SK-N-SH (cell line): ENCODE measurements at regions not wholly inside any gene's neighbourhood (a gene's known extent, or its start where the extent isn't known, plus 50 kb on each side); places are given as distances from the start of the nearest gene placed in this dataset.

Experiments
- CTCF ChIA-PET: fragments of 300-600, 350-600 bp; formaldehyde crosslinking; extraction: SDS; loops from one replicate; lab custom pipeline; 2021; lab: Yijun Ruan, JAX
- POLR2A ChIA-PET: fragments of 350-600 bp; sonication (Branson Sonifier 250); formaldehyde crosslinking; extraction: SDS; loops from one replicate; lab custom pipeline; 2020; ENCODE audit warnings: antibody characterized with exemption, inconsistent platforms; lab: Yijun Ruan, JAX
- DNase-seq: peaks from one replicate; pipeline ENCODE4 v3.0.0; 2012
- H2AFZ ChIP-seq: fragments of 200-600 bp; sonication (generic); 2 replicates; pipeline ENCODE4 v1.8.1; 2016; ENCODE audit warnings: antibody characterized with exemption, mild to moderate bottlenecking, low read depth
- H3F3A ChIP-seq: fragments of 200-600 bp; sonication (generic); replicated peaks from 2 replicates; pipeline ENCODE3; 2016; ENCODE audit warnings: antibody characterized with exemption, mild to moderate bottlenecking; ENCODE audit not compliant: insufficient read depth
- H3K27ac ChIP-seq, 2 experiments: fragments of 200-500 bp in 1 of 2; fragments of 200-600 bp in 1 of 2; sonication (Bioruptor generic) in 1 of 2; sonication (generic), shearing (Covaris generic) in 1 of 2; 2 replicates each; pipeline versions ENCODE4 v1.5.1 to v1.6.1; 2014 to 2016; ENCODE audit warnings: low read depth in 2 of 2, inconsistent platforms in 1 of 2, low read length in 1 of 2, mild to moderate bottlenecking in 1 of 2, mixed read lengths in 1 of 2
- H3K27me3 ChIP-seq: fragments of 200-600 bp; sonication (generic), shearing (Covaris generic); 2 replicates; pipeline ENCODE4 v1.6.1; 2016; ENCODE audit warnings: mixed run types; ENCODE audit not compliant: insufficient read depth
- H3K36me3 ChIP-seq, 2 experiments: fragments of 200-500 bp in 1 of 2; fragments of 200-600 bp in 1 of 2; sonication (Bioruptor generic) in 1 of 2; sonication (generic) in 1 of 2; replicated peaks in 1 of 2; 2 replicates each; pipeline versions ENCODE3 to v1.5.1; 2014 to 2016; ENCODE audit warnings: low read length in 1 of 2, mild to moderate bottlenecking in 1 of 2; ENCODE audit not compliant: insufficient read depth in 2 of 2, control insufficient read depth in 1 of 2
- H3K4me1 ChIP-seq, 2 experiments: fragments of 200-500 bp in 1 of 2; fragments of 200-600 bp in 1 of 2; sonication (Bioruptor generic) in 1 of 2; sonication (generic), shearing (Covaris generic) in 1 of 2; 2 replicates each; pipeline versions ENCODE4 v1.5.1 to v1.6.1; 2014 to 2016; ENCODE audit warnings: low read depth in 1 of 2, low read length in 1 of 2, mixed run types in 1 of 2; ENCODE audit not compliant: insufficient read depth in 2 of 2, control insufficient read depth in 1 of 2
- H3K4me2 ChIP-seq: fragments of 200-600 bp; sonication (generic), shearing (Covaris generic); 2 replicates; pipeline ENCODE4 v1.6.1; 2017; ENCODE audit warnings: mixed run types
- H3K4me3 ChIP-seq, 2 experiments: fragments of 200-500 bp in 1 of 2; fragments of 200-600 bp in 1 of 2; sonication (Bioruptor generic) in 1 of 2; sonication (generic), shearing (Covaris generic) in 1 of 2; 2 replicates each; pipeline versions ENCODE4 v1.5.1 to v1.8.1; 2014 to 2016; ENCODE audit warnings: low read depth in 2 of 2, inconsistent platforms in 1 of 2, low read length in 1 of 2, mild to moderate bottlenecking in 1 of 2, mixed read lengths in 1 of 2, moderate library complexity in 1 of 2
- H3K79me2 ChIP-seq: fragments of 200-600 bp; sonication (generic); 2 replicates; pipeline ENCODE4 v1.8.1; 2017; ENCODE audit warnings: mild to moderate bottlenecking; ENCODE audit not compliant: insufficient read depth
- H3K9ac ChIP-seq: fragments of 200-600 bp; sonication (generic); 2 replicates; pipeline ENCODE4 v1.6.1; 2017; ENCODE audit warnings: mixed run types
- H3K9me2 ChIP-seq: fragments of 200-600 bp; sonication (generic); 2 replicates; pipeline ENCODE4 v1.6.1; 2017; ENCODE audit warnings: mixed run types
- H3K9me3 ChIP-seq: fragments of 200-600 bp; sonication (generic); 2 replicates; pipeline ENCODE4 v1.6.1; 2017; ENCODE audit warnings: mixed run types, mild to moderate bottlenecking, moderate library complexity
- H4K20me1 ChIP-seq: fragments of 200-600 bp; sonication (generic); 2 replicates; pipeline ENCODE4 v1.6.1; 2017; ENCODE audit warnings: mild to moderate bottlenecking, mixed run types; ENCODE audit not compliant: insufficient read depth
- CHD2 ChIP-seq: fragments of 150-350 bp; IDR thresholded peaks from 2 replicates; pipeline ENCODE4 v1.6.1; 2018; ENCODE audit warnings: low read length; ENCODE audit not compliant: partially characterized antibody
- ELF1 ChIP-seq: IDR thresholded peaks from 2 replicates; pipeline ENCODE4 v1.4.0; 2012
- EP300 ChIP-seq, 2 experiments: IDR thresholded peaks; 2 replicates each; pipeline versions ENCODE4 v1.4.0 to v1.6.1; 2012; ENCODE audit warnings: borderline replicate concordance in 1 of 2, low read depth in 1 of 2, low read length in 1 of 2
- EZH2phosphoT487 ChIP-seq: fragments of 200-600 bp; sonication (generic); IDR thresholded peaks from 2 replicates; pipeline ENCODE4 v1.6.1; 2017; ENCODE audit warnings: low read depth, mixed run types, mild to moderate bottlenecking, antibody characterized with exemption, moderate library complexity, borderline replicate concordance
- FOSL2 ChIP-seq: IDR thresholded peaks from 2 replicates; pipeline ENCODE4 v1.4.0; 2012; ENCODE audit warnings: low read depth, mild to moderate bottlenecking, moderate library complexity, borderline replicate concordance
- FOXJ3 ChIP-seq: sonication (generic); formaldehyde crosslinking; IDR thresholded peaks from 2 replicates; pipeline ENCODE4 v1.5.1; 2020; ENCODE audit warnings: mild to moderate bottlenecking, missing genetic modification reagents
- GABPA ChIP-seq: IDR thresholded peaks from 2 replicates; pipeline ENCODE4 v1.4.0; 2012; ENCODE audit warnings: low read depth, mild to moderate bottlenecking
- JUND ChIP-seq: IDR thresholded peaks from 2 replicates; pipeline ENCODE4 v1.4.0; 2012
- MAX ChIP-seq: IDR thresholded peaks from 2 replicates; pipeline ENCODE4 v1.4.0; 2012; ENCODE audit warnings: low read depth
- MEF2A ChIP-seq: IDR thresholded peaks from 2 replicates; pipeline ENCODE4 v1.4.0; 2012; ENCODE audit warnings: low read depth, borderline replicate concordance
- MXI1 ChIP-seq: IDR thresholded peaks from 2 replicates; pipeline ENCODE4 v1.6.1; 2012; ENCODE audit warnings: mild to moderate bottlenecking, low read depth, low read length, improper control_type of control experiment
- NRF1 ChIP-seq: IDR thresholded peaks from 2 replicates; pipeline ENCODE4 v1.6.1; 2012; ENCODE audit warnings: low read depth, mild to moderate bottlenecking, low read length
- POLR2AphosphoS5 ChIP-seq: IDR thresholded peaks from 2 replicates; pipeline ENCODE4 v1.6.1; 2012; ENCODE audit warnings: low read depth, low read length
- RAD21 ChIP-seq: IDR thresholded peaks from 2 replicates; pipeline ENCODE4 v1.6.1; 2012; ENCODE audit warnings: mild to moderate bottlenecking, low read length
- RCOR1 ChIP-seq: fragments of 150-350 bp; IDR thresholded peaks from 2 replicates; pipeline ENCODE4 v1.6.1; 2017; ENCODE audit warnings: antibody characterized with exemption, low read length
- RFX5 ChIP-seq: IDR thresholded peaks from 2 replicates; pipeline ENCODE4 v1.6.1; 2012; ENCODE audit warnings: mild to moderate bottlenecking, improper control_type of control experiment, low read length
- SMC3 ChIP-seq: IDR thresholded peaks from 2 replicates; pipeline ENCODE4 v1.6.1; 2012; ENCODE audit warnings: low read depth, low read length, improper control_type of control experiment
- TAF1 ChIP-seq: IDR thresholded peaks from 2 replicates; pipeline ENCODE4 v1.6.1; 2012; ENCODE audit warnings: low read depth, mild to moderate bottlenecking, low read length, moderate library complexity, borderline replicate concordance
- TCF12 ChIP-seq: IDR thresholded peaks from 2 replicates; pipeline ENCODE4 v1.4.0; 2012
- TEAD4 ChIP-seq: IDR thresholded peaks from 2 replicates; pipeline ENCODE4 v1.4.0; 2012; ENCODE audit warnings: mild to moderate bottlenecking, borderline replicate concordance; ENCODE audit not compliant: insufficient read depth
- YY1 ChIP-seq: IDR thresholded peaks from 2 replicates; pipeline ENCODE4 v1.4.0; 2012; ENCODE audit warnings: low read depth, mild to moderate bottlenecking
- WGBS: methylation state at CpG from one replicate; pipeline ENCODE4 v1.1.6; 2017; ENCODE audit warnings: low lambda C conversion rate; 5-methylcytosine and 5-hydroxymethylcytosine counted together
- TF ChIP-seq, protein P1 (sequence below): IDR thresholded peaks from 2 replicates; pipeline ENCODE4 v1.4.0; 2012; ENCODE audit warnings: low read depth, borderline replicate concordance
- TF ChIP-seq, protein P2 (sequence below): fragments of 200-600 bp; sonication (generic); IDR thresholded peaks from 2 replicates; pipeline ENCODE4 v1.6.1; 2017; ENCODE audit warnings: antibody characterized with exemption, mild to moderate bottlenecking, moderate library complexity
- TF ChIP-seq, protein P3 (sequence below): IDR thresholded peaks from 2 replicates; pipeline ENCODE4; 2012

DNA sequence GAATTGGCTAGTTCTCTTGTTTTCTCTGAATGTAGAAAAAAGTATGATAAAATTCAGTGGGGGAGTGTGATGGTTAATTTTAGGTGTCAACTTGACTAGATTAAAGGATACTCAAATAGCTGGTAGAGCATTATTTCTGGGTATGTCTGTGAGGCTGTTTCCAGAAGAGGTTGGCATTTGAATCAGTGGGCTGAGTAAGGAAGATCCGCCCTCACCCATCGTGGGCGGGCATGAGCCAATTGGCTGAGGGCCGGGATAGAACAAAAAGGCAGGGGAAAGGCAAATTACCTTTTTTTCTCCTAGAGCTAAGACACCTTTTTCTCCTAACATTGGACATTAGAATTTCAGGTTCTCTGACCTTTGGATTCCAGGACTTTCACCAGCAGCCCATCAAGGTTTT lies 667.6 kb upstream of the SLC8A1 start:
- WGBS: 63% methylated on average over 4 of the region's 4 CpGs
- no peak for DNase-seq
- no peak overlapping the region for H3K4me2 ChIP-seq
- H2AFZ ChIP-seq: no peak overlapping the region
- H3K27me3 ChIP-seq: no peaks in the 10 kb centered on the region
- H3K9ac ChIP-seq: no peak overlapping the region
- H3K4me3 ChIP-seq: no peak overlapping the region
- ChIA-PET POLR2A (no interaction called here), CTCF (interaction anchor here (1.4 kb wide), 1 partner anchor 579 kb away, joined by 5 read pairs; no protein-coding TSS in a partner anchor)
- no peaks in the 10 kb centered on the region for H4K20me1 ChIP-seq
- H3K27ac ChIP-seq: no peak overlapping the region
- H3K4me1 ChIP-seq: no peaks in the 10 kb centered on the region
- no peaks in the 10 kb centered on the region for H3K9me2 ChIP-seq
- no peaks in the 10 kb centered on the region for H3F3A ChIP-seq
- H3K79me2 ChIP-seq: no peaks in the 10 kb centered on the region
- no peaks in the 10 kb centered on the region for H3K36me3 ChIP-seq
- TF ChIP-seq YY1 (no peak), POLR2AphosphoS5 (no peak), GABPA (no peak), ELF1 (no peak), FOXJ3 (CRISPR knock-in tag) (no peak), MXI1 (no peak), MEF2A (no peak), TCF12 (no peak), RCOR1 (no peak), JUND (no peak), EZH2phosphoT487 (no peak), TEAD4 (no peak)
- TF ChIP-seq, protein P1, sequence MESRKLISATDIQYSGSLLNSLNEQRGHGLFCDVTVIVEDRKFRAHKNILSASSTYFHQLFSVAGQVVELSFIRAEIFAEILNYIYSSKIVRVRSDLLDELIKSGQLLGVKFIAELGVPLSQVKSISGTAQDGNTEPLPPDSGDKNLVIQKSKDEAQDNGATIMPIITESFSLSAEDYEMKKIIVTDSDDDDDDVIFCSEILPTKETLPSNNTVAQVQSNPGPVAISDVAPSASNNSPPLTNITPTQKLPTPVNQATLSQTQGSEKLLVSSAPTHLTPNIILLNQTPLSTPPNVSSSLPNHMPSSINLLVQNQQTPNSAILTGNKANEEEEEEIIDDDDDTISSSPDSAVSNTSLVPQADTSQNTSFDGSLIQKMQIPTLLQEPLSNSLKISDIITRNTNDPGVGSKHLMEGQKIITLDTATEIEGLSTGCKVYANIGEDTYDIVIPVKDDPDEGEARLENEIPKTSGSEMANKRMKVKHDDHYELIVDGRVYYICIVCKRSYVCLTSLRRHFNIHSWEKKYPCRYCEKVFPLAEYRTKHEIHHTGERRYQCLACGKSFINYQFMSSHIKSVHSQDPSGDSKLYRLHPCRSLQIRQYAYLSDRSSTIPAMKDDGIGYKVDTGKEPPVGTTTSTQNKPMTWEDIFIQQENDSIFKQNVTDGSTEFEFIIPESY: no peak
- H3K9me3 ChIP-seq: no peaks in the 10 kb centered on the region

DNA sequence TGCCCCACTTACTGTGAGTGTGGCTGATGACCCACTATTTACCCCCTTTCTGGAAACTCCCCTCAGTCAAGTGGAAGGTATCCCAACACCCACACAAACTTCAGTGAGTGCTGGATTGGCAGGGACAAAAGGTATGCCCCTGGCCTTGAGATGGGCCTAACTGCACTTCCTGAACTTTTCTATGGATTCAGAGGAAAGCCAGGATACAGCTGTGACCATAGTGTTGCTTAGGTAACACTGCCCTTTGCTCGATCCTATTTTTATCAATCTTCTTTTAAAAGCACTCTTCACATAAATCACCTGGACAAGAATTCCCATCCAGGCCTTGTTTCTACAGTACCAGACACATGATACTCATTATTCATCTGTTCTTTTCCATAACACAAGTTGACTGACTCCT lies 671.5 kb upstream of the SLC8A1 start:
- Histone ChIP-seq H4K20me1 (no peaks in the 10 kb centered on the region), H3F3A (no peaks in the 10 kb centered on the region), H3K27me3 (no peaks in the 10 kb centered on the region), H3K79me2 (no peaks in the 10 kb centered on the region), H3K9ac (no peak overlapping the region), H2AFZ (no peak overlapping the region), H3K4me3 (no peak overlapping the region), H3K9me2 (no peaks in the 10 kb centered on the region), H3K27ac (no peak overlapping the region), H3K36me3 (no peaks in the 10 kb centered on the region), H3K4me2 (no peak overlapping the region), H3K9me3 (no peaks in the 10 kb centered on the region), H3K4me1 (no peaks in the 10 kb centered on the region)
- WGBS: 30% methylated on average over 1 of the region's 1 CpG
- CTCF ChIA-PET: no interaction called here
- DNase-seq: no peak
- POLR2A ChIA-PET: no interaction called here
- TF ChIP-seq CHD2 (no peak), POLR2AphosphoS5 (no peak), FOSL2 (no peak), RCOR1 (no peak), MAX (no peak), ELF1 (no peak), SMC3 (no peak), RFX5 (no peak), RAD21 (no peak), NRF1 (no peak), TAF1 (no peak), EP300 (IDR thresholded peaks at IDR 0.05; ENCODE audit: borderline replicate concordance in 1 of 2, low read depth in 1 of 2, low read length in 1 of 2) (no peak)
- TF ChIP-seq, protein P1: no peak
- TF ChIP-seq, protein P2, sequence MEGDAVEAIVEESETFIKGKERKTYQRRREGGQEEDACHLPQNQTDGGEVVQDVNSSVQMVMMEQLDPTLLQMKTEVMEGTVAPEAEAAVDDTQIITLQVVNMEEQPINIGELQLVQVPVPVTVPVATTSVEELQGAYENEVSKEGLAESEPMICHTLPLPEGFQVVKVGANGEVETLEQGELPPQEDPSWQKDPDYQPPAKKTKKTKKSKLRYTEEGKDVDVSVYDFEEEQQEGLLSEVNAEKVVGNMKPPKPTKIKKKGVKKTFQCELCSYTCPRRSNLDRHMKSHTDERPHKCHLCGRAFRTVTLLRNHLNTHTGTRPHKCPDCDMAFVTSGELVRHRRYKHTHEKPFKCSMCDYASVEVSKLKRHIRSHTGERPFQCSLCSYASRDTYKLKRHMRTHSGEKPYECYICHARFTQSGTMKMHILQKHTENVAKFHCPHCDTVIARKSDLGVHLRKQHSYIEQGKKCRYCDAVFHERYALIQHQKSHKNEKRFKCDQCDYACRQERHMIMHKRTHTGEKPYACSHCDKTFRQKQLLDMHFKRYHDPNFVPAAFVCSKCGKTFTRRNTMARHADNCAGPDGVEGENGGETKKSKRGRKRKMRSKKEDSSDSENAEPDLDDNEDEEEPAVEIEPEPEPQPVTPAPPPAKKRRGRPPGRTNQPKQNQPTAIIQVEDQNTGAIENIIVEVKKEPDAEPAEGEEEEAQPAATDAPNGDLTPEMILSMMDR: no peak
- TF ChIP-seq, protein P3, sequence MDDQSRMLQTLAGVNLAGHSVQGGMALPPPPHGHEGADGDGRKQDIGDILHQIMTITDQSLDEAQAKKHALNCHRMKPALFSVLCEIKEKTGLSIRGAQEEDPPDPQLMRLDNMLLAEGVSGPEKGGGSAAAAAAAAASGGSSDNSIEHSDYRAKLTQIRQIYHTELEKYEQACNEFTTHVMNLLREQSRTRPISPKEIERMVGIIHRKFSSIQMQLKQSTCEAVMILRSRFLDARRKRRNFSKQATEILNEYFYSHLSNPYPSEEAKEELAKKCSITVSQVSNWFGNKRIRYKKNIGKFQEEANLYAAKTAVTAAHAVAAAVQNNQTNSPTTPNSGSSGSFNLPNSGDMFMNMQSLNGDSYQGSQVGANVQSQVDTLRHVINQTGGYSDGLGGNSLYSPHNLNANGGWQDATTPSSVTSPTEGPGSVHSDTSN: no peak
